ENCODE measurements at regions not wholly inside any gene's neighbourhood (a gene's known extent, or its start where the extent isn't known, plus 50 kb on each side); places are given as distances from the start of the nearest gene placed in this dataset.

DNA sequence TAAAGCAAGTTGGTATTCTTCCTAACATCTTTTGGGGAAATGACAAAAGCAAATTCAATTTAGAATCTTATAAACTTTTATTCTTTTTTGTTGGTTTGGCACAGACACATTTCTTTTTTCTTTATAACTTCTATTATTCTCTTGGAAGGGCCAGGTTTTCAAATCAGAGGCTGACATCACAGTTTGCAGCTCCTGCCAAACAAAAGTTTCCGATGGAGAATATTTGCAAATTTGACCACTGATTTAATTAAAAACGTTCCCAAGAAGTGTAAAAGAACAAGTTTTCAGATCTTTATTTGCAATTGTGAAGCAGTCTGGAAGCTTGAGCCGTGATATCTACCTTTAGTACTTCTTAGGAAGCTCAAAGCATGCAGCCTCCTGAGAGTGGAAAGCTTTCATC lies 53.8 kb upstream of the CD83 start:
- no peak for DNase-seq (ENCODE audit: low read depth in 2 of 2)
- TF ChIP-seq, protein P1, sequence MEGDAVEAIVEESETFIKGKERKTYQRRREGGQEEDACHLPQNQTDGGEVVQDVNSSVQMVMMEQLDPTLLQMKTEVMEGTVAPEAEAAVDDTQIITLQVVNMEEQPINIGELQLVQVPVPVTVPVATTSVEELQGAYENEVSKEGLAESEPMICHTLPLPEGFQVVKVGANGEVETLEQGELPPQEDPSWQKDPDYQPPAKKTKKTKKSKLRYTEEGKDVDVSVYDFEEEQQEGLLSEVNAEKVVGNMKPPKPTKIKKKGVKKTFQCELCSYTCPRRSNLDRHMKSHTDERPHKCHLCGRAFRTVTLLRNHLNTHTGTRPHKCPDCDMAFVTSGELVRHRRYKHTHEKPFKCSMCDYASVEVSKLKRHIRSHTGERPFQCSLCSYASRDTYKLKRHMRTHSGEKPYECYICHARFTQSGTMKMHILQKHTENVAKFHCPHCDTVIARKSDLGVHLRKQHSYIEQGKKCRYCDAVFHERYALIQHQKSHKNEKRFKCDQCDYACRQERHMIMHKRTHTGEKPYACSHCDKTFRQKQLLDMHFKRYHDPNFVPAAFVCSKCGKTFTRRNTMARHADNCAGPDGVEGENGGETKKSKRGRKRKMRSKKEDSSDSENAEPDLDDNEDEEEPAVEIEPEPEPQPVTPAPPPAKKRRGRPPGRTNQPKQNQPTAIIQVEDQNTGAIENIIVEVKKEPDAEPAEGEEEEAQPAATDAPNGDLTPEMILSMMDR (IDR thresholded peaks at IDR 0.05; ENCODE audit: low read depth, low read length), result no peak
- no peak overlapping the region for H3K4me3 ChIP-seq (replicated peaks in 1 of 2; ENCODE audit: low read depth in 2 of 2, low read length in 2 of 2)

DNA sequence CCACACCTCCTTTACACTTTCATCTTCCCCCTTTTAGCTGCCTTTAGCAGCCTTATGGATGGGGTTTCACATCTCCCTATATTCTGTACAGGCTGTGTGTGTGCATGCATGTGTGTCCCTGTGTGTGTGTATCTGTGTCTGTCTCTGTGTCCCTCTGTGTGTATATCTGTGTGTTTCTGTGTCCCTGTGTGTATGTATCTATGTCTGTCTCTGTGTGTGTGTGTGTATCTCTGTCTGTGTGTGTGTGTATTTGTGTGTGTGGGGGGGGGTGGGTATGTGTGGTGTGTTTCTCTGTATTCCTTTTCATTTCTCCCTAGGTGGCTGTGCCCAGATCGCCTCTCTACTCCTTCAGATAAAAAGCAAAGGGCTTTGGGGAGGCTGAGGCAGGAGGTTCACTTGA lies 52.2 kb upstream of the CD83 start:
- TF ChIP-seq, protein P1 (IDR thresholded peaks at IDR 0.05; ENCODE audit: low read depth, low read length), result no peak
- DNase-seq (ENCODE audit: low read depth in 2 of 2), result no peak
- H3K4me3 ChIP-seq (replicated peaks in 1 of 2; ENCODE audit: low read depth in 2 of 2, low read length in 2 of 2), result no peak overlapping the region

DNA sequence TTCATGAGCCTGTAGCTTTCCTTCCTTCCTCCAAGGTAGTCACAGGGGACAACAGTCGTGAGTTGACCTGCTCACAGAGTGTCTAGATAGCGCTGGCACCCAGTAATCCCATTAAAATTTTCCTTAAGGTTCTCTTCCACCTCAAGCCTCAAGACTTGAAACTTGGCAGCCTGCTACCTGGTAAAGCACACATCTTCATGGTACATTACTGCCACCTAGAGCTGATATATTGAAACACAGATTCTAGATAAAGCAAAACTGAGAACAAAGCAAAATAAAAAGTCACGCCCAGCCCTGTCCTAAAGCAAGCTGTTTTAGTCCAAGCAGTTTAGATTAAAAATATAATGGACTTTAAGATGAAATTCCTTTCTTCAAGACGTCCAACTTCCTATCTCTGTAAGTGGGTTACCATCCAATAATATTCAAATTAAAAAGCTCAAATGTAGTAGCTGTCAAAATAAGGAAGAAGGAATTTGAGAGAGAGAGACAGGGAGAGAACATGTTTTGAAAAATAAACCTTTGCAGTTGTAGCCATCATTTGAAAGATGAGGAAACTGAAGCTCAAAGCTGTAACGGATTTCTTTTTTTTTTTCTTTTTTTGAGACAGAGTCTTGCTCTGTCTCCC lies 50.7 kb upstream of the CD83 start:
- TF ChIP-seq, protein P1 (IDR thresholded peaks at IDR 0.05; ENCODE audit: low read depth, low read length), result peak; percentile 47
- DNase-seq (ENCODE audit: low read depth in 2 of 2), result peak; percentile 85
- H3K4me3 ChIP-seq (replicated peaks in 1 of 2; ENCODE audit: low read depth in 2 of 2, low read length in 2 of 2), result no peak overlapping the region

DNA sequence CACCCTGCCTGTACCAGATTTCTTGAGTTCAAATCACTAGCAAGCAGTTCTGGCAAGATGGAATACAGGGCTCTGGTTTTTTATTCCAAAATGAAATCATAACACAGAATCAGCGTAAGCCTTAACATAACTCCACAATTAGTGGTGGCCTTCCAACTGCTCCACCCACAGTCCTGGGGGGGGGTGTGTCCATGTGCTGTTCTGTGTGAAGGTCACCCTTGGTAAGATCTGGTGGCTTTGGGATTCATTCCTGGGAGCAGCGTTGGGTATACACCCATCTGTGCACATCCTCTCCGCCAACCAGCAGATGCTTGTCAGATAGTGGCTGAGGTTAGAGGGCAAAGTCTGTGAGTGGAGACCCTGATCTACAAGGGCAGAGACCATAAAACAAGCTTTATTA lies 49.9 kb upstream of the CD83 start:
- H3K4me3 ChIP-seq (replicated peaks in 1 of 2; ENCODE audit: low read depth in 2 of 2, low read length in 2 of 2), result no peak overlapping the region
- no peak for DNase-seq (ENCODE audit: low read depth in 2 of 2)
- TF ChIP-seq, protein P1 (IDR thresholded peaks at IDR 0.05; ENCODE audit: low read depth, low read length), result no peak
